ENCODE measurements at regions not wholly inside any gene's neighbourhood (a gene's known extent, or its start where the extent isn't known, plus 50 kb on each side); places are given as distances from the start of the nearest gene placed in this dataset.
"Not testable (repeated sequence)": the region's sequence is repeated elsewhere in the genome, so short reads cannot be mapped to it uniquely, and the experiment has no call there.

DNA sequence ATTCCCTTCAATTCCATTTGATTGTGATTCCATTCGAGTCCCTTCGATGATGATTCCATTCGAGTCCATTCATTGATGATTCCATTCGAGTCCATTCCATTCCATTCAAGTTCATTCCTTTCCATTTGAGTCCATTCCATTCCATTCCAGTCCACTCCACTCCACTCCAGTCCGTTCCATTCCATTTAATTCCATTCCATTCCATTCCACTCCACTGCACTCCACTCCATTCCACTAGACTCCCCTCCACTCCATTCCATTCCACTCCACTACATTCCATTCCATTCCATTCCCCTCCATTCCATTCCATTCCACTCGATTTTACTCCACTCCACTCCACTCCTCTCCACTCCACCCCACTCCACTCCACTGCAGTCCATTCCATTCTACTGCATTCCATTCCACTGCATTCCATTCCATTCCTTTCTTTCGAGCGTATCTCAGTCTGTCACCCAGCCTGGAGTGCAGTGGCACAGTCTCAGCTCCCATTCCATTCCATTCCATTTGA, 115.7 kb downstream of the ZNF92 start:
- H3K4me1 Mint-ChIP-seq, result no peaks in the 10 kb centered on the region
- DNase-seq, result no peak
- peaks cover 15% of the 10 kb centered on the region for H3K36me3 Mint-ChIP-seq (ENCODE audit: low read depth)
- TF ChIP-seq, protein P1, sequence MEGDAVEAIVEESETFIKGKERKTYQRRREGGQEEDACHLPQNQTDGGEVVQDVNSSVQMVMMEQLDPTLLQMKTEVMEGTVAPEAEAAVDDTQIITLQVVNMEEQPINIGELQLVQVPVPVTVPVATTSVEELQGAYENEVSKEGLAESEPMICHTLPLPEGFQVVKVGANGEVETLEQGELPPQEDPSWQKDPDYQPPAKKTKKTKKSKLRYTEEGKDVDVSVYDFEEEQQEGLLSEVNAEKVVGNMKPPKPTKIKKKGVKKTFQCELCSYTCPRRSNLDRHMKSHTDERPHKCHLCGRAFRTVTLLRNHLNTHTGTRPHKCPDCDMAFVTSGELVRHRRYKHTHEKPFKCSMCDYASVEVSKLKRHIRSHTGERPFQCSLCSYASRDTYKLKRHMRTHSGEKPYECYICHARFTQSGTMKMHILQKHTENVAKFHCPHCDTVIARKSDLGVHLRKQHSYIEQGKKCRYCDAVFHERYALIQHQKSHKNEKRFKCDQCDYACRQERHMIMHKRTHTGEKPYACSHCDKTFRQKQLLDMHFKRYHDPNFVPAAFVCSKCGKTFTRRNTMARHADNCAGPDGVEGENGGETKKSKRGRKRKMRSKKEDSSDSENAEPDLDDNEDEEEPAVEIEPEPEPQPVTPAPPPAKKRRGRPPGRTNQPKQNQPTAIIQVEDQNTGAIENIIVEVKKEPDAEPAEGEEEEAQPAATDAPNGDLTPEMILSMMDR (IDR thresholded peaks at IDR 0.05), result no peak
- H3K9me3 Mint-ChIP-seq, result peaks cover 44% of the 10 kb centered on the region
- H3K27me3 Mint-ChIP-seq (ENCODE audit: low read depth, poor library complexity), result peaks cover under 1% of the 10 kb centered on the region
- H3K27ac Mint-ChIP-seq, result no peak overlapping the region
- no peak overlapping the region for H3K4me3 Mint-ChIP-seq

DNA sequence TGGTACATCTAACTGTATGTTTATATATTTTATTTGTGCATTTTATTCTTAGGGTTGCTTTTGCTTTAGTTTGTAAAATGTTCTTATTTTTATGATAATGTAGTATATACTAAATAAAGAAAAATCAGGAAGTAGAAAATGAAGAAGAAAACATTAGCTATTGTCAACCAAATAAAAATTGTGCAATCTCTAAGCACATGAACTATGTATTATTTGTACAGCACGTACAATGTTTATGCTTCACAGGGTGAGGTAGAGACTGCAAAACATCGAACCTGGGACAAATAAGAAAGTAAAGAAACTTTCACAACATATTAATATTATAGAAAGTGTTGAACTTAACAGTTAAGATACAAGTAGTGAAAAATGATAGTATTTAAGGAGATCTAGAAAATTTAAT, 123.0 kb downstream of the ZNF92 start:
- not testable (repeated sequence) for H3K9me3 Mint-ChIP-seq; H3K4me1 Mint-ChIP-seq; DNase-seq; H3K36me3 Mint-ChIP-seq (ENCODE audit: low read depth); H3K4me3 Mint-ChIP-seq; H3K27ac Mint-ChIP-seq
- H3K27me3 Mint-ChIP-seq (ENCODE audit: low read depth, poor library complexity), result peaks cover 35% of the 10 kb centered on the region

DNA sequence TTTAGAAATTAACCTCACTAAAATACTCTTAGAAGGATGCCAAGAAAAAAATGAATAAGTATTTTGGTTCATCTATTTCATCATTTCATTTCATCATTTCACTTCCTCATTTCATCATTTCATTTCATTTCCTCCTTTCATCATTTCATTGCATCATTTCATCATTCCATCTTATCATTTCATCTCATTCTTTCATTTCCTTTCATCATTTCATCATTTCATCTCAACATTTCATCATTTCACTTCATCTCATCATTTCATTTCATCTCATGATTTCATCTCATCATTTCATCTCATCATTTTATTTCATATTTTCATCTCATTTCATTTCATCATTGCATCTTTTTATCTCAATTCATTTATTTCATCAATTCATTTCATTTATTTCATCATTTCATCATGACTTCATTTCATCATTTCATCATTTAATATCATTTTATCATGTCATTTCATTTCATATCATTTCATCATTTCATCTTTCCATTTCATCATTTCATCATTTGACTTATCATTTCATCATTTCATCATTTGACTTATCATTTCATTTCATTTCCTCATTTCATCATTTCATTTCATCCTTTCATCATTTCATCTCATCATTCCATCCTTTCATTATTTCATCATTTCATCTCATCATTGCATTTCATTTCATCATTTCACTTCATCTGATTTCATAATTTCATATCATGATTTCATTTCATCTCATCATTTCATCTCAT, 129.9 kb downstream of the ZNF92 start:
- no peak for DNase-seq
- no peaks in the 10 kb centered on the region for H3K36me3 Mint-ChIP-seq (ENCODE audit: low read depth)
- no peaks in the 10 kb centered on the region for H3K9me3 Mint-ChIP-seq
- H3K4me1 Mint-ChIP-seq, result no peaks in the 10 kb centered on the region
- peaks cover 18% of the 10 kb centered on the region for H3K27me3 Mint-ChIP-seq (ENCODE audit: low read depth, poor library complexity)
- no peak overlapping the region for H3K27ac Mint-ChIP-seq
- H3K4me3 Mint-ChIP-seq, result no peak overlapping the region
- TF ChIP-seq, protein P1 (IDR thresholded peaks at IDR 0.05), result no peak

DNA sequence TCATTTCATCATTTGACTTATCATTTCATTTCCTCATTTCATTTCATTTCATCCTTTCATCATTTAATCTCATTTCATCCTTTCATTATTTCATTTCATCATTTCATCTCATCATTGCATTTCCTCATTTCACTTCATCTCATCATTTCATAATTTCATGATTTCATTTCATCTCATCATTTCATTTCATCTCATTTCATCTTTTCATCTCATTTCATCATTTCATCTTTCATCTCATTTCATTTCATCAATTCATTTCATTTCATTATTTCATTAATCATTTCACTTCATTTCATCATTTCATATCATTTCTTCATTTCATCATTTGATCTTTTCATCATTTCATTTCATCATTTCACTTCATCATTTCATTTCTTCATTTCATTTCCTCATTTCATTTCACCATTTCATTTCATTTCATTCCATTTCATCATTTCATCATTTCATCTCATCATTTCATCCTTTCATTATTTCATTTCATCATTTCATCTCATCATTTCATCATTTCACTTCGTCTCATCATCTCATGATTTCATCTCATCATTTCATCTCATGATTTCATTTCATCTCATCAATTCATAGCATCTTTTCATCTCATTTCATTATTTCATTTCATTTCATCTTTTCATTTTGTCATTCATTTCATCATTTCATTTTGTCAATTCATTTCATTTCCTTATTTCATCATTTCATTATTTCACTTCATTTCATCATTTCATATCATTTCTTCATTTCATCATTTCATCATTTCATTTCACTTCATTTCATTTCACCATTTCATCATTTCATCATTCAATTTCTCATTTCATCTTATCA, 131.1 kb downstream of the ZNF92 start:
- H3K36me3 Mint-ChIP-seq (ENCODE audit: low read depth); H3K4me1 Mint-ChIP-seq; H3K4me3 Mint-ChIP-seq; H3K9me3 Mint-ChIP-seq; DNase-seq; H3K27ac Mint-ChIP-seq: not testable (repeated sequence)
- peaks cover 18% of the 10 kb centered on the region for H3K27me3 Mint-ChIP-seq (ENCODE audit: low read depth, poor library complexity)

DNA sequence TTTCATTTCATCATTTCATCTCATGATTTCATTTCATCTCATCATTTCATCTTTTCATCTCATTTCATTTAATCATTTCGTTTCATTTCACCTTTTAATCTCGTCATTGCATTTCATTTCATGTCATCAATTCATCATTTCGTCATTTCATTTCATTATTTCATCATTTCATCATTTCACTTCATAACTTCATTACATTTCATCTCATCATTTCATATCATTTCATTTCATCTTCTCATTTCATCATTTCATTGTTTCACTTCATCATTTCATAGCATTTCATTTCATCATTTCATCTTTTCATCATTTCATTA, 131.6 kb downstream of the ZNF92 start:
- H3K4me3 Mint-ChIP-seq, DNase-seq: not testable (repeated sequence)

DNA sequence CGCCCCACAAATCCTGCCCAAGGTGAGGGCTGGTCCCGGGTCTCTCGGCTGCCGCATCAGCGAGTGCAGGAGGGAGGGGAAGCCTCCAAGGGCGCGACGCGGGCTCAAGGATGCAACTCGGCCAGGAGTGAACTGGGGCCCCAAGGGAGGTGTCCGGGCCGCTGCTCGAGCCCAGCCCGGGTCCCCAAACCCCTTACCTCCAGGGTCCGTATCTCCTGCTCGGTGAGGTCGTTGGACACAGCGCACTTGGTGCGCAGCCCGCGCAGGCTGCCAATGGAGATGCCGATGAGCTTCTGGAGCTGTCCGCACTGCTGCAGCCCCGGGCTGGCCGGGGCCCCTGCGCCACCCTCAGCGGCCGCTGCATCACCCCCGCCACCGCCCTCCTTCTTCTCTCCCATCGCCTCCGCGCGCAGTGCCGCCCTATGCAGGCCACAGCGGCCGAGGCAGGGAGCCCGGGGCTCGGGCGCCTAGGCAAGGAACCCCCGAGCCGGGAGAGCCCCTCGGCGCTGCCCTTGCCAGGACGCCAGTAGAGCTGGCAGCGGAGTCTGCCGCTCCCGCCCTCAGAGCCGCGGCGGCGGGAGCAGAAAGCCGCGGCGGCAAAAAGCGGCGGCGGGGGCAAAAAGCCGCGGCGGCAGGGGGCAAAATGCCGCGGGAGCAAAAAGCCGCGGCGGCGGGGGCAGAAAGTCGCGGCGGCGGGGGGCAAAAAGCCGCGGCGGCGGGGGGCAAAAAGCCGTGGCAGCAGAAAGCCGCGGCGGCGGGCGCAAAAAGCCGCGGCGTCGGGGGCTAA, 135.1 kb downstream of the ZNF92 start:
- H3K4me1 Mint-ChIP-seq, result not testable (repeated sequence)

More for the DNA sequence above, 131.6 kb downstream of the ZNF92 start:
- H3K9me3 Mint-ChIP-seq; H3K27ac Mint-ChIP-seq; H3K4me1 Mint-ChIP-seq; H3K36me3 Mint-ChIP-seq (ENCODE audit: low read depth): not testable (repeated sequence)
- peaks cover 23% of the 10 kb centered on the region for H3K27me3 Mint-ChIP-seq (ENCODE audit: low read depth, poor library complexity)

DNA sequence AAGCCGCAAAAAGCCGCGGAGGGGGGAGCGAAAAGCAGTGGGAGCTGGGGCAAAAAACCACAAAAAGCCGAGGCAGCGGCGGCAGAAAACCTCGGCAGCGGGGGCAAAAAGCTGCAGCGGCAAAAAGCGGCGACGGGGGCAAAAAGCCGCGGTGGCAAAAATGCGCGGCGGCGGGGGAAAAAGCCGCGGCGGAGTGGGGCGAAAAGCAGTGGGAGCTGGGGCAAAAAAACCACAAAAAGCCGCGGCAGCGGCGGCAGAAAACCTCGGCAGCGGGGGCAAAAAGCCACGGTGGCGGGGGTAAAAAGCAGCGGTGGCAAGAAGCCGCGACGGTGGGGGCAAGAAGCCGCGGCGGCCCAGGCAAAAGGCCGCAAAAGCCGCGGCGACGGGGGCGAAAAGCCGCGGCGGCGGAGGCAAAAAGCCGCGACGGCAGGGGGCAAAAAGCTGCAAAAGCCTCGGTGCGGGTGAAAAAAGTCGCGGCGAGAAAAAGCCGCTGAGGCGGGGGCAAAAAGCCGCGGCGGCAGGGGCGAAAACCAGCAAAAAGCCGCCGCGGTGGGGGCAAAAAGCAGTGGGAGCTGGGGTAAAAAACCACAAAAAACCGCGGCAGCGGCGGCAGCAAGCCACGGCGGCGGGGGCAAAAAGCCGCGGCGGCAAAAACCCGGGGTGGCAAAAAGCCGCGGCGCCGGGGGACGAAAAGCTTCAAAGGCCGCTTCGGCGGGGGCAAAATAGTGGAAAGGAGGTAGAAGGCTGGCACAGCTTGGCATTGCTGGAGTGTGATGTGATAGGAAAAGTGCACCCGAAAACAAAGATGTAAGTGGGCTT, 135.9 kb downstream of the ZNF92 start:
- Mint-ChIP-seq H3K4me1 (no peaks in the 10 kb centered on the region), H3K27me3 (ENCODE audit: low read depth, poor library complexity) (peaks cover 44% of the 10 kb centered on the region), H3K36me3 (ENCODE audit: low read depth) (no peaks in the 10 kb centered on the region), H3K9me3 (no peaks in the 10 kb centered on the region), H3K4me3 (peak overlapping the region; percentile 71), H3K27ac (no peak overlapping the region)
- TF ChIP-seq, protein P1 (IDR thresholded peaks at IDR 0.05), result no peak
- DNase-seq, result peak; percentile 17

More for the DNA sequence above, 135.1 kb downstream of the ZNF92 start:
- not testable (repeated sequence) for H3K36me3 Mint-ChIP-seq (ENCODE audit: low read depth); H3K9me3 Mint-ChIP-seq; H3K27ac Mint-ChIP-seq
- Mint-ChIP-seq H3K4me3 (peak overlapping the region; percentile 38), H3K27me3 (ENCODE audit: low read depth, poor library complexity) (peaks cover 36% of the 10 kb centered on the region)
- peak; percentile 19 for DNase-seq

DNA sequence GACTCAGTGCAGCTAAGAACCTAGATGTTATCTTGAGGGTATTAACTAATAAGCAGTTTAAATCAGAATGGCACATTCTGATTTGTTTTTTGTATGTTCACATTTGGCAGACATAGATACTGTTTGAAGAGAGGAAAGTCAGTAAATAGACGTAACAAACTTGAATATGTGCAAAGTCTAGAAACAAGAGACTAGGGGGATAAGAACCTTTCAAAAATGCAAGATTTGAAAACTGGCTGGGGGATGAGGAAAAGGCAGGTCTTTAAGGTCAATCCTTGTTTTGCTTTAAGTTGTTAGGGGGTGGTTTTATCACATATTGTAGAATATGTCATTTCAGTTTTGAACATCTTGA, 136.5 kb downstream of the ZNF92 start:
- Mint-ChIP-seq H3K27me3 (ENCODE audit: low read depth, poor library complexity) (peaks cover 47% of the 10 kb centered on the region), H3K4me3 (peak overlapping the region; percentile 71)
- not testable (repeated sequence) for H3K9me3 Mint-ChIP-seq; H3K4me1 Mint-ChIP-seq; H3K36me3 Mint-ChIP-seq (ENCODE audit: low read depth); H3K27ac Mint-ChIP-seq; DNase-seq

DNA sequence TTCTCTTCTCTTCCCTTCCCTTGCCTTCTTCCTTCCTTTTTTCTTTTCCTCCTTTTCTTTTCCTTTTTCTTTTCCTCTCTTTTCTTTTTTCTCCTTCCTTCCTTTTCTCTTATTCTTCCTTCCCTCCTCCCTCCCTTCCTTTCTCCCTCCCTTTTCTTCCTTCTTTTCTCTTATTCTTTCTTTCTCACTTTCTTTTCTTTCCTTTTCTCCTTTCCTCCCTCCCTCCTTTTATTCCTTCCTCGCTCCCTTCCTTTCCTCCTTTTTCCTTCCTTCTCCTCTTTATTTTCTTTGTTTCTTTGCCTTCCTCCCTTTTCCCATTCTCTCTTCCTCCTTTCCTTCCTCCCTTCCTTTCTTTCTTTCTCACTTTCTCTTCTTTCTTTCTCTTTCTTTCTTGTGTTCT, 146.1 kb downstream of the ZNF92 start:
- H3K27ac Mint-ChIP-seq; H3K36me3 Mint-ChIP-seq (ENCODE audit: low read depth); DNase-seq; H3K4me1 Mint-ChIP-seq; H3K4me3 Mint-ChIP-seq; H3K9me3 Mint-ChIP-seq: not testable (repeated sequence)
- H3K27me3 Mint-ChIP-seq (ENCODE audit: low read depth, poor library complexity), result peaks cover 42% of the 10 kb centered on the region

DNA sequence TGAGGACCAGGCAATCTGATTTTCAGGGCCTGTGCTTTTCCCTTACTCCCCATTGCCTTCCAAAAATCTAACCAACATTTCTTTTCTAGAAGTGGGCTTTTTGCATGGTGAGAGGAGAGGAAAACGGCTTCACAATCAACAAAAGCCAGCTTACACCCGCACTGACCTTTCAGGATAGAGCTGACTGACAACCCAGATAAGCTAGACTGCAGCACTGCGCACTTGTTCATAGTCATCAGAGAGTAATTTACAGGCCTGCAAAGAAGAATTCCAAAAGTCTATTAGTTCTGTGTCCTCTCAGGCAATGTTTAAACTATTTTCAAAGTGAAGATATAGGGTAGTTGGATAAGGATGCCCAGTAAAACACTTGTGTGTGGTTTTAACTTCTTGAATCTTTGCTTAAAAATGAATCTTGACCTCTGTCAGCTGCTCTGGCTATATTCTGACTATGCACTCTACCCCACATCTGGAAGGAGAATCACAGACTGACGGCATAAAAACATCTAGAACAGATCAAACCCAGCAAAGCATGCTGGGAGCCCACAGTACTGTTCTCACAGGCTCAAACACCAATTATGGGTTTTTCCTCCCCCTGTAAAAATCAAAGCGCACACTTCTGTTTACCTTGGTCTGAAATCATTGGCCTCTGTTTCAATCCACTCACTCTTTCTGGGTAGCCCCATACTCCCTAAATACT, 172.0 kb downstream of the ZNF92 start:
- H3K27me3 Mint-ChIP-seq (ENCODE audit: low read depth, poor library complexity); H3K9me3 Mint-ChIP-seq; H3K27ac Mint-ChIP-seq; H3K4me3 Mint-ChIP-seq; H3K4me1 Mint-ChIP-seq; DNase-seq; H3K36me3 Mint-ChIP-seq (ENCODE audit: low read depth): not testable (repeated sequence)
